Right renal pelvis (tissue), 4 donors: ENCODE measurements at regions not wholly inside any gene's neighbourhood (a gene's known extent, or its start where the extent isn't known, plus 50 kb on each side); places are given as distances from the start of the nearest gene placed in this dataset.
"Not testable (repeated sequence)": the region's sequence is repeated elsewhere in the genome, so short reads cannot be mapped to it uniquely, and the experiment has no call there.

Experiments used
- DNase-seq, 4 donors: peaks; one replicate each; pipeline ENCODE4 v3.0.0-alpha.2; 2013; ENCODE audit warnings: low read depth in 4 of 4, low spot score in 3 of 4, missing footprints in 1 of 4

- DNase-seq, result no peak
Observed at GRCh38 chr6:81376745-81377144, 375.7 kb downstream of the TENT5A start.

- DNase-seq, result no peak
Observed at GRCh38 chr6:81373414-81373813, 379.1 kb downstream of the TENT5A start.

- DNase-seq, result no peak
Observed at GRCh38 chr6:81371930-81372329, 380.6 kb downstream of the TENT5A start.

GRCh38 chr6:81366972-81367371 lies 385.5 kb downstream of the TENT5A start:
- DNase-seq, result no peak

- no peak for DNase-seq
Observed at GRCh38 chr6:81362246-81362645, 390.2 kb downstream of the TENT5A start.

- no peak for DNase-seq
Observed at GRCh38 chr6:81353262-81353661, 399.2 kb downstream of the TENT5A start.

- DNase-seq, result not testable (repeated sequence)
Observed at GRCh38 chr6:81344026-81344425, 408.5 kb downstream of the TENT5A start.

GRCh38 chr6:81340946-81341345 lies 411.5 kb downstream of the TENT5A start:
- no peak for DNase-seq

GRCh38 chr6:81331526-81331925 lies 421.0 kb downstream of the TENT5A start:
- no peak for DNase-seq

GRCh38 chr6:81328700-81329099 lies 423.8 kb downstream of the TENT5A start:
- no peak for DNase-seq

- DNase-seq, result no peak
Observed at GRCh38 chr6:81326881-81327561, 425.5 kb downstream of the TENT5A start.

GRCh38 chr6:81309811-81310210 lies 442.7 kb downstream of the TENT5A start:
- no peak for DNase-seq

GRCh38 chr6:81308577-81309279 lies 443.8 kb downstream of the TENT5A start:
- DNase-seq, result no peak

- DNase-seq, result no peak
Observed at GRCh38 chr6:81307651-81308214, 444.7 kb downstream of the TENT5A start.

GRCh38 chr6:81304466-81304865 lies 448.0 kb downstream of the TENT5A start:
- no peak for DNase-seq

- no peak for DNase-seq
Observed at GRCh38 chr6:81300961-81301360, 451.5 kb downstream of the TENT5A start.

- DNase-seq, result no peak
Observed at GRCh38 chr6:81298751-81299150, 453.7 kb downstream of the TENT5A start.

- peak in 1 of 4 donors; percentile 3 for DNase-seq
Observed at GRCh38 chr6:81295310-81295709, 457.2 kb downstream of the TENT5A start.

- DNase-seq, result no peak
Observed at GRCh38 chr6:81293896-81294295, 458.6 kb downstream of the TENT5A start.

- DNase-seq, result no peak
Observed at GRCh38 chr6:81289229-81289628, 463.3 kb downstream of the TENT5A start.

- DNase-seq, result no peak
Observed at GRCh38 chr6:81265106-81265505, 487.4 kb downstream of the TENT5A start.
